Spleen (tissue), 7 donors: ENCODE measurements at regions not wholly inside any gene's neighbourhood (a gene's known extent, or its start where the extent isn't known, plus 50 kb on each side); places are given as distances from the start of the nearest gene placed in this dataset.

Experiments
- CTCF ChIP-seq, 11 experiments: fragments of 200-600 bp in 7 of 11; fragments of 450-650 bp in 4 of 11; sonication (generic) in 4 of 11; IDR thresholded peaks in 8 of 11; conservative IDR thresholded peaks in 3 of 11; 1 replicate in 7 of 11; 2 replicates in 4 of 11; pipeline versions ENCODE4 v1.4.0 to v1.8.0; 2016 to 2021; ENCODE audit warnings: antibody characterized with exemption in 11 of 11, inconsistent platforms in 4 of 11, mild to moderate bottlenecking in 1 of 11
- POLR2A ChIP-seq, 3 donors: fragments of 450-650 bp; IDR thresholded peaks; one replicate each; pipeline ENCODE4 v1.5.1; 2017; ENCODE audit warnings: antibody characterized with exemption in 3 of 3, mild to moderate bottlenecking in 1 of 3
- POLR2AphosphoS5 ChIP-seq, 3 donors: sonication (generic); formaldehyde crosslinking; IDR thresholded peaks; one replicate each; pipeline ENCODE4 v1.5.1; 2017; ENCODE audit warnings: antibody characterized with exemption in 3 of 3
- donor health status: DM: no; HTN: no; CAD: no; lungs with moderate emphysema.
- donor health status: DM: no; HTN: no; CAD: no.
- donor health status: DM: no; HTN: no; CAD: no.

DNA sequence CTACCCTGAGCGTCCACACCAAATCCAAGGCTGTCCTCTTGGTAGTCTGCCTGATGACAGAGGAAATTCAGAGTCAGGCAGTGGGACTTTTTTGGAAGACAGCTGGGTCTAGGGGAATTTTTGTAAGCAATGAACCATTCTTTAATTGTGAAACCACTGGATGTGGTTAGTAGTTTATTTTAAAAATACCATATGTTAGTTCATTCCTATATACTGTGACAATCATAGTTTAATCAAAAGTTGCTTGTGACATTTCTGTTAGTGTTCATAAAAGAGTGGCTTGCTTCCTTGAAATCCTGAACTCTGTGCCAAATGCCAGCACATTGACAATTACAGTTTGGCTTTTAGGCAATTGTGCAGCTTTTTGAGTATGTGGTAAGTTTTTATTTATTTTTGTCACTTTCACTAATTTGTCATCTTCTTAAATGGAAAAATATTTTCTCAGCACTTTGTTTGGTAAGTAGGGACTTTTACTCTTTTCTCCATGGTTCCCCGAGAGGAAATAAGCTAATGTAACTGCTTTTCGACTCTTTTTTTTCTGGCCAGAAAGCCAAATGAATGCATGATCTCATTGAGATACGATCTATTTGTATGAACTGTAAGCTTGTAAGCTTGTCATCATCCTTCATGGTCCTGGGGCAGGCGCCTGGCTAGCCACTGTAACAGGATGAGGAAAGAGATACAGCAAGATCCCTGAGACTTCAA is 72.6 kb upstream of the SLC4A4 start:
- TF ChIP-seq CTCF (IDR thresholded peaks at IDR 0.05 in 8 of 11, conservative IDR thresholded peaks at IDR 0.05 in 3 of 11) = no peak
- no peak for TF ChIP-seq POLR2AphosphoS5 (IDR thresholded peaks at IDR 0.05)
- no peak for TF ChIP-seq POLR2A (IDR thresholded peaks at IDR 0.05)
